IMR-90 (cell line): ENCODE measurements at regions not wholly inside any gene's neighbourhood (a gene's known extent, or its start where the extent isn't known, plus 50 kb on each side); places are given as distances from the start of the nearest gene placed in this dataset.

ENCODE experiments used
- BHLHE40 ChIP-seq: fragments of 150-350 bp; IDR thresholded peaks from 2 replicates; pipeline ENCODE4 v1.6.1; 2016; ENCODE audit warnings: mild to moderate bottlenecking, low read depth, low read length
- CTCF ChIP-seq: conservative IDR thresholded peaks from 2 replicates; pipeline ENCODE4 v1.5.1; 2012; ENCODE audit warnings: mild to moderate bottlenecking, low read depth, low read length, improper control_type of control experiment
- MAFK ChIP-seq: IDR thresholded peaks from 2 replicates; pipeline ENCODE4 v1.6.1; 2012; ENCODE audit warnings: low read depth, low read length, improper control_type of control experiment
- POLR2A ChIP-seq: IDR thresholded peaks from 2 replicates; pipeline ENCODE4 v1.6.1; 2012; ENCODE audit warnings: mild to moderate bottlenecking, low read depth, low read length
- SMC3 ChIP-seq: fragments of 150-350 bp; IDR thresholded peaks from 2 replicates; pipeline ENCODE4 v1.6.1; 2016; ENCODE audit warnings: low read depth, mild to moderate bottlenecking, antibody characterized with exemption, low read length, moderate library complexity
- TF ChIP-seq, protein P1 (sequence below): fragments of 150-350 bp; IDR thresholded peaks from 2 replicates; pipeline ENCODE4 v1.6.1; 2017; ENCODE audit warnings: mild to moderate bottlenecking, antibody characterized with exemption, low read length, low read depth
- TF ChIP-seq, protein P2 (sequence below): fragments of 150-350 bp; IDR thresholded peaks from 2 replicates; pipeline ENCODE4 v1.6.1; 2016; ENCODE audit warnings: low read depth, mild to moderate bottlenecking, low read length, moderate library complexity, borderline replicate concordance

DNA sequence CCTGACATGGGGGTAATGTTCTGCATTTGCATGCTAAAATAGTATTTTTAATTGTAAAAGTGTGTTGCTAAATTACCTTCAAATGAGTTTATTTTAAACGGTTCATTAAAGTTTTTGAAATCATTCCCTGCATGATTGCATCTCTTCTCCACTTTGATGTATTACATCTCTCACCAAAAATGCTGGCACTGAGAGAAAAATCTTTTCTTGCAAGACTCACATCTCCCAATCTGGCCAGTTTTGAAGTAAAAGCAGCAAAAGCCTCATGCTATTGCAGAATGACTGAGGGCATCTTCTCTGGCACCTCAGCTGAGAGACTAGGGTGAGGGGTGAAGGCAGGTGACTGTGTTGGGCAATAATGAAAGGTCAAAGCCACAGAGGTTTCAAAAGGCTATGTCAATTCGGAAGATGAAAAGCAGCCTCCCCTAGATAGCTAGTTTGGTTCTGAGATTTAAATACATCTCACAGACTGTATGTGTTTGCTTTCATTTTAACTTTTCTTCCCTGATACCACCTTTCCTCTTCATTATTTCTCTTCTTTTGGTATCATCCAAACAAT lies 292.2 kb upstream of the RAG2 start:
- TF ChIP-seq CTCF (no peak), MAFK (no peak), POLR2A (no peak), SMC3 (no peak), BHLHE40 (no peak)
- TF ChIP-seq, protein P1, sequence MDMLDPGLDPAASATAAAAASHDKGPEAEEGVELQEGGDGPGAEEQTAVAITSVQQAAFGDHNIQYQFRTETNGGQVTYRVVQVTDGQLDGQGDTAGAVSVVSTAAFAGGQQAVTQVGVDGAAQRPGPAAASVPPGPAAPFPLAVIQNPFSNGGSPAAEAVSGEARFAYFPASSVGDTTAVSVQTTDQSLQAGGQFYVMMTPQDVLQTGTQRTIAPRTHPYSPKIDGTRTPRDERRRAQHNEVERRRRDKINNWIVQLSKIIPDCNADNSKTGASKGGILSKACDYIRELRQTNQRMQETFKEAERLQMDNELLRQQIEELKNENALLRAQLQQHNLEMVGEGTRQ, result no peak
- TF ChIP-seq, protein P2, sequence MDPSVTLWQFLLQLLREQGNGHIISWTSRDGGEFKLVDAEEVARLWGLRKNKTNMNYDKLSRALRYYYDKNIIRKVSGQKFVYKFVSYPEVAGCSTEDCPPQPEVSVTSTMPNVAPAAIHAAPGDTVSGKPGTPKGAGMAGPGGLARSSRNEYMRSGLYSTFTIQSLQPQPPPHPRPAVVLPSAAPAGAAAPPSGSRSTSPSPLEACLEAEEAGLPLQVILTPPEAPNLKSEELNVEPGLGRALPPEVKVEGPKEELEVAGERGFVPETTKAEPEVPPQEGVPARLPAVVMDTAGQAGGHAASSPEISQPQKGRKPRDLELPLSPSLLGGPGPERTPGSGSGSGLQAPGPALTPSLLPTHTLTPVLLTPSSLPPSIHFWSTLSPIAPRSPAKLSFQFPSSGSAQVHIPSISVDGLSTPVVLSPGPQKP, result no peak
